GM10266 (cell line): ENCODE measurements at regions not wholly inside any gene's neighbourhood (a gene's known extent, or its start where the extent isn't known, plus 50 kb on each side); places are given as distances from the start of the nearest gene placed in this dataset.

Source experiments
- DNase-seq: peaks from one replicate; pipeline ENCODE4 v3.0.0; 2012; ENCODE audit errors: extremely low spot score
- CTCF ChIP-seq: IDR thresholded peaks from 2 replicates; pipeline ENCODE4 v1.5.1; 2012; ENCODE audit warnings: mild to moderate bottlenecking, low read depth; ENCODE audit not compliant: control insufficient read depth, insufficient read depth; ENCODE audit errors: missing control alignments

- no peak for TF ChIP-seq CTCF
- no peak for DNase-seq
These were observed 294.6 kb downstream of the MEX3B start for GRCh38 chr15:81751256-81751655.

GRCh38 chr15:81749716-81750375, 296.0 kb downstream of the MEX3B start:
- no peak for DNase-seq
- no peak for TF ChIP-seq CTCF

GRCh38 chr15:81747482-81747881, 298.3 kb downstream of the MEX3B start:
- DNase-seq: no peak
- no peak for TF ChIP-seq CTCF

- no peak for DNase-seq
- no peak for TF ChIP-seq CTCF
These were observed 298.8 kb downstream of the MEX3B start for GRCh38 chr15:81747026-81747425.

GRCh38 chr15:81744364-81744763, 301.5 kb downstream of the MEX3B start:
- DNase-seq: no peak
- no peak for TF ChIP-seq CTCF

GRCh38 chr15:81740416-81740815, 305.4 kb downstream of the MEX3B start:
- TF ChIP-seq CTCF: no peak
- no peak for DNase-seq

- no peak for DNase-seq
- TF ChIP-seq CTCF: no peak
These were observed 316.5 kb downstream of the MEX3B start for GRCh38 chr15:81729340-81729739.
